ENCODE measurements at regions not wholly inside any gene's neighbourhood (a gene's known extent, or its start where the extent isn't known, plus 50 kb on each side); places are given as distances from the start of the nearest gene placed in this dataset.

DNA sequence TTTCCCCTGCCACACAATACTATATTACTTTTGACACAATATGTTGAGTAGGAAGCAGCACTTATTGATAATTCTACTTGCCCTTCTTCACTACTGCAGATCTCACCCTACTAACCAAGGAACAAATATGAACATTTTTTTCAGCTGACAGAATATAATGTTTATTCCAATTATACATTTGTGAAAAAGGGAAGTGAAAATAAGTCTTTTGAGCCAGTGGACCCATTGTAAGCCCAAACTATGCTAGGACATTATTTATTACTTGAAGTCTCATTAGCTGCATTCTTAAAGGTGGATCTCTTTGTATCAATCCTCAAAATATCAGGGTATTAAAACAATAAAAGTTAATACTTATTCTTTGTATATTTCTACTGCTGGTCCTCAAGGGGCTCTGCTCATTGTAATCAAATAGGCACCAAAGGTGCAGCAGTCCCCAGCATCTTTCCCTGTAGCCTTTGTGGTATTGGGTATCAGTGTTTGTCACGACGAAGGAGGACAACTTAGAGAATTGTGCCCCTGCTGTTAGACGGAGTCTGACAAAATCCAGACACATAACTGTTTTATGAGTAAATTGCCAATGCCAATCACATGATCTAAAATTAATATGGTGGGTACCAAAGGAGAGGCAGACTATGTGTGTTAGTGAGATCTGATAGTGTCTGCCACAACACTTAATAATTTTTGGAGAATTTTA lies 453.5 kb upstream of the CDH9 start:
- POLR2A ChIA-PET (ENCODE audit: low non-redundant PET): no interaction called here
- DNase-seq (ENCODE audit: low spot score): no peak
- TF ChIP-seq, protein P1, sequence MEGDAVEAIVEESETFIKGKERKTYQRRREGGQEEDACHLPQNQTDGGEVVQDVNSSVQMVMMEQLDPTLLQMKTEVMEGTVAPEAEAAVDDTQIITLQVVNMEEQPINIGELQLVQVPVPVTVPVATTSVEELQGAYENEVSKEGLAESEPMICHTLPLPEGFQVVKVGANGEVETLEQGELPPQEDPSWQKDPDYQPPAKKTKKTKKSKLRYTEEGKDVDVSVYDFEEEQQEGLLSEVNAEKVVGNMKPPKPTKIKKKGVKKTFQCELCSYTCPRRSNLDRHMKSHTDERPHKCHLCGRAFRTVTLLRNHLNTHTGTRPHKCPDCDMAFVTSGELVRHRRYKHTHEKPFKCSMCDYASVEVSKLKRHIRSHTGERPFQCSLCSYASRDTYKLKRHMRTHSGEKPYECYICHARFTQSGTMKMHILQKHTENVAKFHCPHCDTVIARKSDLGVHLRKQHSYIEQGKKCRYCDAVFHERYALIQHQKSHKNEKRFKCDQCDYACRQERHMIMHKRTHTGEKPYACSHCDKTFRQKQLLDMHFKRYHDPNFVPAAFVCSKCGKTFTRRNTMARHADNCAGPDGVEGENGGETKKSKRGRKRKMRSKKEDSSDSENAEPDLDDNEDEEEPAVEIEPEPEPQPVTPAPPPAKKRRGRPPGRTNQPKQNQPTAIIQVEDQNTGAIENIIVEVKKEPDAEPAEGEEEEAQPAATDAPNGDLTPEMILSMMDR (conservative IDR thresholded peaks at IDR 0.05; ENCODE audit: low read depth): no peak
- CTCF ChIA-PET: no interaction called here
- no peak overlapping the region for H3K27ac ChIP-seq

DNA sequence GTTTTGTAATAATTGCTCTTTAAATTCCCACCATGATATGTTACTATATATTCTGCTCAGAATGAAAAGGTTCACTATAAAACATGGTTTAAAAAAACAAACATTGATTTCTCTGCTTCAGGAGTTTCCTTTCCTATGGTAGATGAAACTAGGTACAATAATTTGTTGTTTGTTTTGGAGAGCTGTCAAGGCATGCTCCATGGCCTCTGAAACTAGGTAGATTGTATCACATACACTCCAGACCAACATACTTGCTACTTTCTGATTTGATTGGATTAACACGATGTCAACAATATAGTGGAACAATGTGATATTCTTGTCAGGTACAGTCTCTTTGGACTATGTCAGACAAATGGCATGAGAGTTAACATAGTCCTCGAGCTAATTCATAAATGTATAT lies 452.7 kb upstream of the CDH9 start:
- ChIA-PET CTCF (no interaction called here), POLR2A (ENCODE audit: low non-redundant PET) (no interaction called here)
- no peak for DNase-seq (ENCODE audit: low spot score)
- no peak overlapping the region for H3K27ac ChIP-seq
- TF ChIP-seq, protein P1 (conservative IDR thresholded peaks at IDR 0.05; ENCODE audit: low read depth): no peak

DNA sequence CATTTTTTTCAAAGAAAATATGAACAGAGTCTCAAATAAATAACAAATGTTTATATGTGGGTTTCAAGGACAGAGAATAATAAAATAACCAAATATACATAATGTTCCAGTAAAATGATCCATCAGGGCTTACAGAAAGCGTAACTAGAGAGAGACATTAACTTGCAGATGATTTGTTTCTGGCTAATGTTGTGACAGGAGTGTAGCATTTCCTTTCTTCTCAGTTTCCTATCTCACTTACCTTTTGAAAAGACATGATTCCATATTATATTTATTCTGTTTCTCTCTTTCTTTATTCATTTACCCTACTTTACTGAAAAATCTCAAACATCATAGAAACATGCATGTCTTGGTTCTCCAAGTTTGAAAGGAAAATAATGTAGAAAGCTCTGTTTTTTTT lies 451.3 kb upstream of the CDH9 start:
- ChIA-PET CTCF (interaction anchor here (0.7 kb wide), 1 partner anchor 157 kb away, joined by 6 read pairs; no protein-coding TSS in a partner anchor), POLR2A (ENCODE audit: low non-redundant PET) (no interaction called here)
- H3K27ac ChIP-seq: no peak overlapping the region
- no peak for DNase-seq (ENCODE audit: low spot score)
- TF ChIP-seq, protein P1 (conservative IDR thresholded peaks at IDR 0.05; ENCODE audit: low read depth): no peak

GRCh38 chr5:27482663-27483062 lies 444.3 kb upstream of the CDH9 start:
- ChIA-PET CTCF (no interaction called here), POLR2A (ENCODE audit: low non-redundant PET) (no interaction called here)
- TF ChIP-seq, protein P1 (conservative IDR thresholded peaks at IDR 0.05; ENCODE audit: low read depth): no peak
- no peak for DNase-seq (ENCODE audit: low spot score)
- H3K27ac ChIP-seq: no peak overlapping the region

DNA sequence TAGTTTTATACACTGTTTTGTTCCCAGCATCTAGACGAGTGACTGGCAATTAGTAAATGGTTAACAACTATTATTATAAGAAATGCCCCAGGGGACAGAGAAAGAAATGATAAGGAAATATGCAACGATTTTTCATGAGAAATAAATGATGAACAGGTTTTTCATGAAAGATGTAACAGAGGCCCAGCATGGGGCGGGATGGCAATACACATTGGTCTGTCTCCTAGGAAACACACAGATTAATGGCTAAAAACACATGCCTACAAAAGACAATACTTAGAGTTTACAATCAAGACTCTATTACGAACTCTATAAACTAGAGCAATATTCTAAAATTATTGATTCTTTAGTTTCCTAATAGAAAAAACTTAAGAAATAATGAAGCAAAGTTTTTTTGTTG lies 441.5 kb upstream of the CDH9 start:
- POLR2A ChIA-PET (ENCODE audit: low non-redundant PET): no interaction called here
- H3K27ac ChIP-seq: no peak overlapping the region
- TF ChIP-seq, protein P1 (conservative IDR thresholded peaks at IDR 0.05; ENCODE audit: low read depth): no peak
- DNase-seq (ENCODE audit: low spot score): no peak
- CTCF ChIA-PET: no interaction called here

GRCh38 chr5:27477550-27477949 lies 439.2 kb upstream of the CDH9 start:
- TF ChIP-seq, protein P1 (conservative IDR thresholded peaks at IDR 0.05; ENCODE audit: low read depth): no peak
- ChIA-PET POLR2A (ENCODE audit: low non-redundant PET) (no interaction called here), CTCF (no interaction called here)
- DNase-seq (ENCODE audit: low spot score): no peak
- no peak overlapping the region for H3K27ac ChIP-seq
